NCI-H146 treated with DMSO at 0.1 percent for 48 hours (cell line): ENCODE measurements at regions not wholly inside any gene's neighbourhood (a gene's known extent, or its start where the extent isn't known, plus 50 kb on each side); places are given as distances from the start of the nearest gene placed in this dataset.

Source experiments
- DNase-seq: peaks from one replicate; lab custom pipeline; 2025; ENCODE audit not compliant: unreplicated experiment; lab: John Stamatoyannopoulos, UW

- DNase-seq = no peak
Measured at GRCh38 chr19:27777726-27778125, 1435.2 kb downstream of the UQCRFS1 start.

- DNase-seq = no peak
Measured at GRCh38 chr19:27777242-27777641, 1435.7 kb downstream of the UQCRFS1 start.

DNA sequence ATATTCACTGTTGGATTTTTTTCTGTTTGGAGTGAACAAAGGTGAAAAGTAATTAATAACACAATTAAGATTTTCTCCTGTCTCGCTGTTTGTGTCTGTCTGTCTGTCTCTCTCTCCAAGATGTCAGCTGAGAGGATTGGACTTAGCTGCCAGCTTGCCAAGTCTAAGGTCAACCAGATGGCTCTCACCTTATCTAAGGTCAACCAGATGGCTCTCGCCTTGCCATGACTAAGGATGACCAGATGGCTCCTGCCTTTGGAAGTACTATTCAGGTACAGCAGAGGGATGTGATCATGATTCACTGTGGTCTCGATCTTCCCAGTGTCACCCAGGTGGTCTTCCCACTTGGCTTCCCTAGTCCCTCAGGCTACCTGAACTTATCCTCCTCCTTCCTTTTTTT, 1436.4 kb downstream of the UQCRFS1 start:
- DNase-seq = no peak

GRCh38 chr19:27776020-27776419, 1436.9 kb downstream of the UQCRFS1 start:
- DNase-seq = no peak

- no peak for DNase-seq
Measured at GRCh38 chr19:27775395-27775794, 1437.6 kb downstream of the UQCRFS1 start.

GRCh38 chr19:27774827-27775226, 1438.1 kb downstream of the UQCRFS1 start:
- no peak for DNase-seq

- DNase-seq = no peak
Measured at GRCh38 chr19:27774337-27774736, 1438.6 kb downstream of the UQCRFS1 start.

DNA sequence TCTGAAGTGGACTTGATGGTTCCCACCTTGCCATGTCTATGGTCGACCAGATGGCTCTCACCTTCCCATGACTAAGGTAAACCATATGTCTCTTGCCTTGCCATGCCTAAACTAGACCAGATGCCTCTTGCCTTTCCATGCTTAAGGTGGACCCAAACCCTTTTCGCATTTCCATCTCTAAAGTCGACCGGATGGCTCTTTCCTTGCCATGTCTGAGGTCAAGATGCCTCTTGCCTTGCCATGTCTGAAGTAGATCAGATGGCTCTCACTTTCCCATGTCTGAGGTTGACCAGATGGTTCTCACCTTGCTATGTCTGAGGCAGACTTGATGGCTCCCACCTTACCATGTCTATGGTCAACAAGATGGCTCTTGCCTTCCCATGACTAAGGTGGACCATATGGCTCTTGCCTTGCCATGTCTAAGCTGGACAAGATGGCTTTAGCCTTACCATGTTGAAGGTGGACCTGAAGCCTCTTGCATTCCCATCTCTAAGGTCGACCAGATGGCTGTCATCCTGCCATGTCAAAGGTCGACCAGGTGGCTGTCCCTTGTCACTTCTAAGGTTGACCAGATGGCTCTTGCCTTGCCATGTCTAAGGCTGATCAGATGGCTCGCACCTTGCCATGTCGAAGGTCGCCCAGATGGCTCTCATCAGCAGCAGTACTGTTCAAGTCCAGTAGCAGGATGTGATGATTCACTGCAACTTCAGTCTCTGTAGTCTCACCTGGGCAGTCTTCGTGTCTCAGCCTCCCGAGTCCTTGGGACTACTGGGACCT, 1439.4 kb downstream of the UQCRFS1 start:
- no peak for DNase-seq

DNA sequence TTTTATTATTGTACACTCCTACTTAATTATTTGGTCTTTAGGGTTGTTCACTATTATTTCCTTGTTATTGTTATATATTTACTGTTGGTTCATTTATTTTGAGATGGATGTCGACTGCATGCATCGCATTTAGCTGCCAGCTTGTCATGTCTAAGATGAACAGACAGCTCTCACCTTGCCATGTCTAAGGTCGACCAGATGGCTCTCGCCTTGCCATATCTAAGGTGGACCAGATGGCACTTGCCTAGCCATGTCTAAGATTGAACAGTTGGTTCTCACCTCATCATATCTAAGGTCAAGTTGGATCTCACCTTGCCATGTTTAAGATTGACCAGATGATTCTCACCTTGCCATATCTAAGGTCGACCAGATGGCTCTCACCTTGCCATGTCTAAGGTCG, 1440.9 kb downstream of the UQCRFS1 start:
- DNase-seq = no peak

DNA sequence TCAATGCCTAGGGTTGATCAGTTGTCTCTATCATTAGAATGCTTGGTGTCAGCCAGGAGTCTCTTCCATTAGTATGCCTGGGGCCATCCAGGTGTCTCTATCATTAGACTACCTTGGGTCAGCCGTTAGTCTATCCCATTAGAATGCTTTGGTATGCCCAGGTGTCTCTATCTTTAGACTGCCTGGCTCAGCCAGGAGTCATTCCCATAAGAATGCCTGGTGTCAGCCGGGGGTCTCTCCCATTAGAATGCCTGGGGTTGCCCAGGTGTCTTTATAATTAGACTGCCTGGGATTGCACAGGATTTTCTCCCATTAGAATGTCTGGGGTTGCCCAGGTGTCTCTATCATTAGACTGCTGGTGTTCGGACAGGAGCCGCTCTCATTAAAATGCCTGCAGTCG, 1442.9 kb downstream of the UQCRFS1 start:
- no peak for DNase-seq

- DNase-seq = no peak
Measured at GRCh38 chr19:27767234-27767633, 1445.7 kb downstream of the UQCRFS1 start.

DNA sequence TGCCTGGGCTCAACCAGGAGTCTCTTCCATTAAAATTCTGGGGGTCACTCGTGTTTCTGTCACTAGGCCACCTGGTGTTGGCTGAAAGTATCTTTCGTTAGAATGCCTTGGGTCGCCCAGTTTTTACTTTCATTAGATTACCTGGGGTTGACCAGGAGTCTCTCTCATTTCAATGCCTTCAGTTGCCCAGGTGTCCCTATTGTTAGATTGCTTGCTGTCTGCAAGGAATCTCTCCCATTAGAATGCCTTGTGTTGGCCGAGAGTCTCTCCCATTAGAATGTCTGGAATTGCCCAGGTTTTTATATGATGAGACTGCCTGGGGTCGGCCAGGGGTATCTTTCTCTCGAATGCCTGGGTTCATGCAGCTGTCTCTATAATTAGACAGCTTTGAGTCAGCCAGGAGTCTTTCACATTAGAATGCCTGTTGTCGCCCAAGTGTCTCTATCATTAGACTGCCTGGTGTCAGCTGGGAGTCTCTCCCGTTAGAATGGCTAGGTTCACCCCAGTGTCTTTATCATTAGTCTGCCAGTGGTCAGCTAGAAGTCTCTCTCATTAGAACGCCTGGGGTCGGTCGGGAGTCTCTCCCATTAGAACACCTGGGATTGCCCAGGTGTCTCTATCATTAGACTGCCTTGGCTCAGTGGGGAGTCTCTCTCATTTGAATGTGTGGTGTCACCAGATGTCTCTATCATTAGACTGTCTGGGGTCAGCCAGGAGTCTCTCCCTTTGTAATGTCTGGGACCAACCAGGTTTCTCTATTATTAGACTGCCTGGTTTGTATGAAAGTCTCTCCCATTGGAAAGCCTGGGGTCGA, 1446.8 kb downstream of the UQCRFS1 start:
- DNase-seq = no peak

- no peak for DNase-seq
Measured at GRCh38 chr19:27765397-27765796, 1447.6 kb downstream of the UQCRFS1 start.

DNA sequence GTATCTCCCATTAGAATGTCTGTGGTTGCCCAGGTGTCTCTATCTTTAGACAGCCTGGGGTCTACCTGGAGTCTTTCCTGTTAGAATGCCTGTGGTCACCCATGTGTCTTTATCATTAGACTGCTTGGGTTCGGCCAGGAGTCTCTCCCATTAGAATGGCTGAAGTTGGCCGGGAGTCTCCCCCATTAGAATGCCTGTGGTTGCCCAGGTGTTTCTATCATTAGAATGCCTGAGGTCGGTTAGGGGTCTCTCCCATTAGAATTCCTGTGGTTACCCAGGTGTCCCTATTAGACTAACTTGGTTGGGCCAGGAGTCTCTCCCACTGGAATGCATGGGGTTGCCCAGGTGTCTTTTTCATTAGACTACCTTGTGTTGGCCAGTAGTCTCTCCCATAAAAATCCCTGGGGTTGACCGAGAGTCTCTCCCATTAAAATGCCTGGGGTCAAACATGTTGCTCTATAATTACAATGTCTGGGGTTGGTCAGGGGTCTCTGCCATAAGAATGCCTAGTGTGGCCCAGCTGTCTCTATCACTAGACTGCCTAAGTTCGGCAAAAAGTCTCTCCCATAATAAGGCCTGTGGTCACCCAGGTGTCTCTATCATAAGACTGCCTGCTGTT, 1448.7 kb downstream of the UQCRFS1 start:
- DNase-seq = no peak

DNA sequence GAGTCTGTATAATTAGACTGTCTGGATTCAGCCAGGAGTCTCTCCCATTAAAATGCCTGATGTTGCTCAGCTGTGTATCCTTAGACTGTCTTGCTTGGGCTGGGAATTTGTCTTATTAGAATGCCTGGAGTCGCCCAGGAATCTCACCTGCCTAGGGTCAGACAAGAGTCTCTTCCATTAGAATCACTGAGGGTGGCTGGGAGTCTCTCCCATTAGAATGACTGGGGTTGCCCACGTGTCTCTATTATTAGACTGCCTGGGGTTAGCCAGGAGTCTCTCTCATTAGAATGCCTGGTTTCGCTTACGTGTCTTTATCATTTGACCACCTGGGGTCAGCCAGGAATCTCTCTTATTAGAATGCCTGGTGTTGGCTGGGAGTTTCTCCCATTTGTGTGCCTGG, 1450.0 kb downstream of the UQCRFS1 start:
- DNase-seq = no peak

DNA sequence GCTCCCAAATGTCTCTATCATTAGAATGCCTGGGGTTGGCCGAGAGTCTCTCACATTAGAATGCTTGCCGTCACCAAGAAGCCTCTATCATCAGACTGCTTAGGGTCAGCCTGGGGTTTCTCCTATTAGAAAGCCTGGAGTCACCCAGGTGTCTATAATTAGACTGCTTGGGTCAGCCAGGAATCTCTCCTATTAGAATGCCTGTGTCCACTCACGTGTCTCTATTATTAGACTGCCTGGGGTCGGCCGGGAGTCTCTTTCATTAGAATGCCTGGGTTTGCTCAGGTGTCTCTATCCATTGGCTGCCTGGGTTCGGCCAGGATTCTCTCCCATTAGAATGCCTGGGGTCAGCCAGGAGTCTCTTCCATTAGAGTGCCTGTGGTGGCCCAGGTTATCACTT, 1453.1 kb downstream of the UQCRFS1 start:
- no peak for DNase-seq

DNA sequence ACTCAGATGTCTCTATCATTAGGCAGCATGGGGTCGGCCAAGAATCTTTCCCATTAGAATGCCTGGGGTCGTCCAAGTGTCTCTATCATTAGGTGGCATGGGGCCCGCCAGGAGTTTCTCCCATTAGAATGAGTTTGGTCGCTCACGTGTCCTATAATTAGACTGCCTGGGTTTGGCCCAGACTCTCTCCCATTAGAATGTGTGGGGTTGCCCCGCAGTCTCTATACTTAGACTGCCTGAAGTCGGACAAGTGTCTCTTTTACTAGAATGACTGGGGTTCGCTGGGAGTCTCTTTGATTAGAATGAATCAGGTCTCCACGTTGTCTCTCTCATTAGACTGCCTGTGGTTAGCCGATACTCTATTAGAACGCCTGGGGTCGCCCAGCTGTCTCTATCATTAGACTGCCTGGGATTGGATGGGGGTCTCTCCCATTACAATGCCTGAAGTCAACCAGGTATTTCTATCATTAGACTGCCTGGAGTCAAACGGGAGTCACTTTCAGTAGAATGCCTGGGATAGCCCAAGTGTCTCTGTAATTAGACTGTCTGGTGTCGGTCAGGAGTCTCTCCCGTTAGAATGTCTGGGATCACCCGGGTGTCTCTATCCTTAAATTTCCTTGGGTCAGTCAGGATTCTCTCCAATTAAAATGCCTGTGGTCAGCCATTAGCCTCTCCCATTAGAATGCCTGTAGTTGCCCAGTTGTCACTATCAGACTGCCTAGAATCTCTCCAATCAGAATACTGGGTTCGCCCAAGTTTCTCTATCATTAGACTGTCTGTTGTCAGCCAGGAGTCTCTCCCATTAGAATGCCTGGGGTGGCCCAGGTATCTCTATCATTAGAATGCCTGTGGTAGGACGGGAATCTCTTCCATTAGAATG, 1454.1 kb downstream of the UQCRFS1 start:
- no peak for DNase-seq

- no peak for DNase-seq
Measured at GRCh38 chr19:27754700-27755099, 1458.3 kb downstream of the UQCRFS1 start.

DNA sequence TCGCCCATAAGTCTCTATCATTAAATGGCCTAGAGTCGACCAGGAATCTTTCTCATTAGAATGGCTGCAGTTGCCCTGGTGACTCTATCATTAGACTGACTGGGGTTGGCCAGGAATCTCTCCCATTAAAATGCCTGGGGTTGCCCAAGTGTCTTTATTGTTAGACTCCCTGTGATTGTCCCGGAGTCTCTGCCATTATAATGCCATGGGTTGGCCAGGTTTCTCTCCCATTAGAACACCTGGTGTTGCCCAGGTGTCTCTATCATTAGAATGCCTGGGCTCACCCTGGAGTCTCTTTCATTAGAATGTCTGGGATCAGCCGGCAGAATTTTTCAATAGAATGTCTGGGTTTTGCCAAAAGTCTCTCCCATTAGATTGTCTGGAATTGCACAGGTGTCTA, 1459.3 kb downstream of the UQCRFS1 start:
- no peak for DNase-seq

DNA sequence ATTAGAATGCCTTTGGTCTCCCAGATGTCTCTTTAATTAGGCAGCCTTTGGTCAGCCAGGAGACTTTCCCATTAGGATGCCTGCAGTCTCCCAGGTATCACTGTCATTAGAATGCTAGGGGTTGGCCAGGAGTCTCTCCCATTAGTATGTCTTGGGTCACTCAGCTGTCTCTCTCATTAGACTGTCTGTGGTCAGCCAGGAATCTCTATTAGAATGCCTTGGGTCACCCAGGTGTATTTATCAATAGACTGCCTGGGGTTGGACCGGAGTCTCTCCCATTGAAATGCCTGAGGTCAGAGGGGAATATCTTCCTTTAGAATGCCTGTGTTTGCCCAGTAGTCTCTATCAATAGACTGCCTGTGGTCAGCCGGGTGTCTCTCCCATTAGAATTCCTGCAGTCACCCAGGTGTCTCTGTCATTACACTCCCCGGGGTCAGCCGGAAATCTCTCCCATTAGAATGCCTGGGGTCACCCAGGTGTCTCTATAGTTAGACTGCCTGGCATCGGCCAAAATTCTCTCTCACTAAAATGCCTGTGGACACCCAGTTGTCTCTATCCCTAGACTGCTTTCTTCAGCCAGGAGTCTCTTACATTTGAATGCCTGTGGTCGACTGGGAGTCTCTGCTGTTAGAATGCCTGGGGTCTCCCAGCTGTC, 1460.3 kb downstream of the UQCRFS1 start:
- DNase-seq = no peak

- no peak for DNase-seq
Measured at GRCh38 chr19:27751044-27751391, 1461.9 kb downstream of the UQCRFS1 start.
